NCI-H1930 (cell line): ENCODE measurements at regions not wholly inside any gene's neighbourhood (a gene's known extent, or its start where the extent isn't known, plus 50 kb on each side); places are given as distances from the start of the nearest gene placed in this dataset.
"Not testable (repeated sequence)": the region's sequence is repeated elsewhere in the genome, so short reads cannot be mapped to it uniquely, and the experiment has no call there.

ENCODE experiments used
- DNase-seq, 2 experiments: peaks; one replicate each; lab custom pipeline; 2025; lab: John Stamatoyannopoulos, UW

- no peak for DNase-seq
Observed at GRCh38 chr5:124512952-124513632, 233.3 kb downstream of the ZNF608 start.

- DNase-seq, result no peak
Observed at GRCh38 chr5:124512236-124512635, 234.2 kb downstream of the ZNF608 start.

DNA sequence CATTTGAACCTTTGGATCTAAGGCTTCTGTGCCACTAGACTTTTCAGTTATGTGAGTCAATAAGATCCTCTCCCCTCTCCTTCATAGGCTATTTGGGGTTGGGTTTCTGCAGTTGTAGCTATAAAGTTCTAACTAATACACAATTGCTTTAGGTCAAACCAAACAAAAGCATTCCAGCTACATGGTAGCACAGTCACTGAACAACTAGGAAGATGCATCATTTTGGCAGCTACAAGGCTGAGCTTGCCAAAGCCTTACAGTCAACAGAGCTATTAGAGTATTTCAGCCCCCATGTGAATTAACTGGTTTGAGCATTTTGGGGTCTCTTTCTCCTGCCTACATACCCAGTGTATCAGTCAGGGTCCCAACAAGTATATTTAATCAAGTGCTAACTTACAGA lies 234.6 kb downstream of the ZNF608 start:
- DNase-seq, result no peak

- DNase-seq, result no peak
Observed at GRCh38 chr5:124507688-124508087, 238.8 kb downstream of the ZNF608 start.

DNA sequence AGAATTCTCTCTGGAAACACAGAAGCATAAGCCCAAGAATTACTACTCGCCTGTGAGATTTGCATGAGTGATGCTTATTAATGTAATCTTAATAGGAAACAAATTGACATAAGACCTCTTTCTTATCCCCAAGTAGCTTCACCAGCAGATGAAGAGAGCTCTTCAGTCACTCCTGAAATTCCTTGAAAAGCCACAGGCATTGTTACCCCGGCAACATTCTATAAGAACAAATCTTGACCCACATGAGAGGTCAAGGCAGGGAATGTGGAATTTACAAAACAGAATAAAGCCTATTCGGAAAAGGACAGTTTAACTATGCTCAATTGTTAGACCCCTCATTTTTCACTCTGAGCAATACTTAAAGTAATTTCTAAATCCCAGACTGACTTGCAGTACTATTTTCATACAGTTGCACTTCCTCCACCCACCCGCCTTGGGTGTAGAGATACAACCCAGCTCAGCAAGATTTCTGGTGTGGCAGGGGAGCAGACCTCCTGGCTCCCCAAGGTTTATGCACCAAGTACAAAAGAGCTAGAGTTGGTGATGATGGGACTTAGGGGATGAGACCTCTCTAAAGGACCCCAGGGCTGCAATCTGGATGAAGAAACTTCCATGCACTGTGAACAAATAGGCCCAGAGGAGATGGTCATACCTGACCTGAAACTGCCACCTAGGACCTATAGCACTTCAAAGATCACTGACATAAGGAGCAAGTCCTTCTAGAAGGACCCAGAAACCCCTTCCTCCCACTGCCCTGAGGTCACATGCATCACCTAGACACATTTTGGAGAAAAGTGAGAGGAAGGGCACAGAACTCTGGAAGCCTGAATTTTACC lies 242.1 kb downstream of the ZNF608 start:
- DNase-seq, result no peak

- no peak for DNase-seq
Observed at GRCh38 chr5:124502551-124502950, 243.9 kb downstream of the ZNF608 start.

GRCh38 chr5:124499818-124500217 lies 246.6 kb downstream of the ZNF608 start:
- not testable (repeated sequence) for DNase-seq

DNA sequence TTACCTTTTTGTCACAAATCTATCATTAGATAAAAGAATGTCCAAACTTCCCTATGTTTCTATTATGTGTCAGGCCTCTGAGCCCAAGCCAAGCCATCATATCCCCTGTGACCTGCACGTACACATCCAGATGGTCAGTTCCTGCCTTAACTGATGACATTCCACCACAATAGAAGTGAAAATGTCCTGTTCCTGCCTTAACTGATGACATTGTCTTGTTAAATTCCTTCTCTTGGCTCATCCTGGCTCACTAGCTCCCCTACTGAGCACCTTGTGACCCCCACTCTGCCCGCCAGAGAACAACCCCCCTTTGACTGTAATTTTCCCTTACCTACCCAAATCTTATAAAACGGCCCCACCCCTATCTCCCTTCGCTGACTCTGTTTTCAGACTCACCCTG lies 249.5 kb downstream of the ZNF608 start:
- not testable (repeated sequence) for DNase-seq

- DNase-seq, result no peak
Observed at GRCh38 chr5:124494540-124495116, 251.8 kb downstream of the ZNF608 start.

GRCh38 chr5:124492444-124493224 lies 253.8 kb downstream of the ZNF608 start:
- DNase-seq, result no peak

GRCh38 chr5:124490315-124490714 lies 256.1 kb downstream of the ZNF608 start:
- not testable (repeated sequence) for DNase-seq

GRCh38 chr5:124481419-124481818 lies 265.0 kb downstream of the ZNF608 start:
- DNase-seq, result no peak

GRCh38 chr5:124480964-124481363 lies 265.5 kb downstream of the ZNF608 start:
- DNase-seq, result no peak

- no peak for DNase-seq
Observed at GRCh38 chr5:124480022-124480421, 266.4 kb downstream of the ZNF608 start.

DNA sequence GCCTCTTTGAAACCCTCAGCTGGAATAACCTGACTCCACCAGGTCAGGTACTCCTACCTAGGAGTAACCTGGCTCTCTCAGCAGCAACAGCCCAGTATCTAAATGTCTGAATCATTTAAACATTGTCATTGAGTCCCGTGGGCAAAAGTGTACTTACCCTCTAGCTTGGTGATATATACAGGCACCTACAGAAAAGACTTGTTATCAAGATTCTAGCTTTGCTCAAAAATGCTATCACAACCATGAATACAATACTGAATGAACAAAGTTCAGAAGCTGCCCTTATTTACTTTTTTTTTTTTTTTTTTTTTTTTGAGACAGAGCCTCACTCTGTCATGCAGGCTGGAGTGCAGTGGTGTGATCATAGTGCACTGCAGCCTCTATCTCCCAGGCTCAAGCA lies 268.2 kb downstream of the ZNF608 start:
- DNase-seq, result no peak

DNA sequence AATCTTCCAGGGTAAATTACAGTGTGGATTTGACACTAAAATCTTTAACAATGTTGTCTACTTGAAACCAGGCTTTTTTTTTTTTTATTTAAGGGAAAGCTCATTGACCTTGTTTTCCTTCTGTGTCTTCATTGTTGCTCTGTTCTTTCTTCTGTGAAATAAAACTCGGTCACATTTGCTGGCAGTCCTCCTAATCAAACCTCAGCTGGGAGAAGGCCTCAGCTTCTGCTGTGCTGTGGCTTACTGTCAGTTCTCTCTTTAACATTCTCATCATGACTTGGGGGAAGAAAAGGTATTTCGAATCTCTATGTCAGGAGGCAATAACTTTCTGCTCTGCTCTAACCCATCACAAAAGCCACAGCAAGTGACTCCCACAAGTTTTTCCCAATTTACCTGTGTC lies 268.9 kb downstream of the ZNF608 start:
- no peak for DNase-seq

- no peak for DNase-seq
Observed at GRCh38 chr5:124477062-124477461, 269.4 kb downstream of the ZNF608 start.

GRCh38 chr5:124474528-124475215 lies 271.8 kb downstream of the ZNF608 start:
- DNase-seq, result no peak

GRCh38 chr5:124468671-124469411 lies 277.6 kb downstream of the ZNF608 start:
- no peak for DNase-seq

- DNase-seq, result no peak
Observed at GRCh38 chr5:124467745-124468144, 278.7 kb downstream of the ZNF608 start.

DNA sequence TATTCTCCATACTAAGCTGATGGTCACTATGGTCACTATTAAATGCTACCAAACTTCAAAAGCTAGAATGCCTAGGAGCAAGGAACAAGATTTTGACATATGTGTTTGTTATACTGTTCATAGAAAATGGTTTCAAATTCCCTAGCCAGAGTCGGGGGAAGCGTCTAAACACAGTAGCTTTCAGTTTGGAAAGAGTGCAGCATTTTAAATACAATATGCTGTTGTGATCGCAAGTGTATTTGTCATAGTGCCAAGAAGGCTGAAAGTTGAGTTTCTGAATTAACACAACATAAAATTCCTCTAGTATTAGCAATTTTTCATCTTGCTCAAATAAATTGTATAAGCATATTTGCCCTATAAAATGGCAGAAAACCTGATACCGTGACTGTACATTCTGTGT lies 280.4 kb downstream of the ZNF608 start:
- no peak for DNase-seq
